ENCODE measurements at regions not wholly inside any gene's neighbourhood (a gene's known extent, or its start where the extent isn't known, plus 50 kb on each side); places are given as distances from the start of the nearest gene placed in this dataset.

DNA sequence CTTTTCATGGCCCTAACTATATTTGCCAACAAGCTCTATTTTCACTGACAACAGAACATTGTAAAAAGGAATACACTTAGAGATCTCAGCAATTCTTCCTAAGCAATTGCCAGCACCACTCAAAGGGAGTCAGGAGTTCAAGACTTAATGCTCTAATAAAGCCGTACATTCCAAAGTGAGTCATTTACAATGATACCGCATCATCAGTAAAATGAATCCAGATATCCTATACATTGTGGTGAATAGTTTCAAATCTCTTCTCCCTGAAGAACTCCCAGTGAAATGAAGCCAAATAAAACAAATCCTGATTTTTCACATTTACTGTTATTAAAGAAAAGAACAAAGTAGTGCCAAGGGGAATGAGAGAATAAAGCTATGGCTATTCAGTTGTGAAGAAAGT, 2898.7 kb upstream of the PCDH20 start:
- DNase-seq (ENCODE audit: low read depth in 4 of 4, low spot score in 3 of 4): no peak

DNA sequence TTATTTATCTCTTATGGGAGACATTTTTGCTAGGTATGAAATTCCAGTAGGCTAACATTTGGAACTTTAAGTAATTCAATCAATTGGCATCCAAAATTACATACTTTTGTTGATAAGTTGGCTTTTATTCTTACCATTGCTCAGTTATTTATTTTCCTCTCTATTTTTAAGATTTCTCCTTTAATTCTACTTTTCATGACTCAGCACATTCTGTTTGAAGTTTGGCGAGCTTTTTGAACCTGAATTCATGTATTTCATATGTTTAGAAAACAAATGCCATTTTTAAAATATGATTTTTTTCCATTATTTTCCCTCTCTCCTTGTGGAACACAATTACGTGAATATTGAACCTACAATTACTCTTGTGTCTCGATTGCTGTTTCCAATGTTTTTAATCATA, 2896.3 kb upstream of the PCDH20 start:
- no peak for DNase-seq (ENCODE audit: low read depth in 4 of 4, low spot score in 3 of 4)

DNA sequence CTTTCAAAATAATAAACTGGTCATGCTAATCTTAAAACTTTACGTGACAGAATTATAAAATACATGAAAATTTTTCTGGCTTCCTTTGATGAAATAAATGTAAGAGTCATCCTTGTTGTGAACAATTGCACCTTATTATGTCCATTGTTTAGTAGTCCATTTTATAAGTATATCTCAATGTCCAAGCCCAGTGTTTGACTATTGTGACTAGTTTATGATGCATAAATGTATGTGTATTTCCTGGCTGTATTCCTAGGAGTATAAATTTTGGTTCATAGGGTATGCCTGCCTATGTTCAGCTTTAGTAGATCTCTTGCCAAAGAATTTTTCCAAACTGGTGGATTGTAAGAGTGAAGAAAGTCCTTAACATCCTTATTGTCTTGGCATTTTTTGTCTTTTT, 2895.5 kb upstream of the PCDH20 start:
- no peak for DNase-seq (ENCODE audit: low read depth in 4 of 4, low spot score in 3 of 4)

DNA sequence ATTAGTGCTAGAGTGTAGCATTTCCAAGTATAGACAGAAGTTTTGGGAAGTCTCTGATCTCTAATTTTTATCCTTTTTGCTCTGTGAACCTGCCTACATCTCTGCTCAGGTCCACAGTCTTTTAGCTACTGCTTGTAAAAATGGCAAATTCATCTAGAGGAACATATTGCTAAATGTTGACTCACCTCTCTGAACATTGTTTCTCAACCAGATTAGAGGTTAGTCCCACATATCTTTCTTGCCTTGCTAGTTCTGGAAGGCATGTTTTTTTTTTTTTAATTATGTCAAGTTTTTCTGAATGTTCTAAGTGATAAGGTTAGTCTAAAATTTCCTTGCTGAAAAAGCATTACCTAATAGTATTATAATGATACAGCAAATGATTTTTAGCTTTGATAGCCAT, 2889.6 kb upstream of the PCDH20 start:
- DNase-seq (ENCODE audit: low read depth in 4 of 4, low spot score in 3 of 4): no peak

DNA sequence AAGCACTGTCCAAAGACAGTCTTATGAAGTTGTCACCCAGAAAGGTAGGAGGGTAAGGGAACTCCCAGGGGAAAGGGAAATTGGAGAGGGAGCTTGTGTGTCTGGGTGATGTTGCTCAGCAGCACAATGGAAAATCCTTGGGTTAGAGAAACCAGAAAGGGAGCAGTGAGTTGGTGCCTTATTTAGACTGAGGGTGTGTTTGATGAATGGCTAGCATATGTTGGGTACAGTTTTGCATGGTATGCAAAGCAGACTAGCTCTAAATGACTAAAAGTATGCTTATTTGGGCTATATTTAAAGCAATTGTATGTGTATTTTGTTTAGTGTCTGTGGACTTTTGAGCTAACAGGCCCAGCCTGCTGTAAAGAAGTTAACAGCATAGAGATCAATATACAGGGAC, 2884.6 kb upstream of the PCDH20 start:
- no peak for DNase-seq (ENCODE audit: low read depth in 4 of 4, low spot score in 3 of 4)

DNA sequence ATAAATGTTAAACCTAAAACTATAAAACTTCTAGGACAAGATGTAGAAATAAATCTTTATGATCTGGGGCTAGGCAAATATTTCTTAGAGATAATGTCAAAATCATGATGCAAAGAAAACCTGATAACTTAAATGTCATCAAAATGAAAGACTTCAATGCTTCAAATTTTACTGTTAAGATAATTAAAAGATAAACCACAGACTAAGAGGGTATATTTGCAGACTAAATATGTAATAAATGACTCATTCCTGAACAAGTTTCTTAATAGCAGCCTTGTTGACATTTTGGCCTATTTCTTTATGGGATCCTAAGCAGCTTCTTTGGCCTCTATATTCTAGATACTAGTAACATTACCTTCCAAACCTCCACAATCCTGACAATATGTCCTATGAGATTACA, 2878.3 kb upstream of the PCDH20 start:
- no peak for DNase-seq (ENCODE audit: low read depth in 4 of 4, low spot score in 3 of 4)

DNA sequence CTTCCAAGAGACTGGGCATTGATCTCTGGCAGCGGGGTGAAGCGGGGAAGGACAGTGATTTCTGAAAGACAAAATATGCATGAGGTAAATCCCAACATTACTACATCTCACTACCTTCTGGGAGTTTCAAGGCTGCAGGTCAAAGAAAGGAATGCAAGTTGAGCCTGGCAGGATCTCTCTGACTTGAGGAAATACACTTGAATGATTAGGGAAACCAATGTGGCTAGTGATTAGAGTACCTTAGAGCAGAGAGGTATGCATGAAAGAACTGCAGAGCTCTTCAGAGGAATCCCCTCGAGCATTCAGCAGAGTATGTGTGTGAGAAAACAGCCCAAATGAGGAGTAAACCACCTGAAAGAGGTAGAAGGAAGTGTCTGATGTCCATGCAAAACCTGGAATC, 2874.1 kb upstream of the PCDH20 start:
- no peak for DNase-seq (ENCODE audit: low read depth in 4 of 4, low spot score in 3 of 4)

DNA sequence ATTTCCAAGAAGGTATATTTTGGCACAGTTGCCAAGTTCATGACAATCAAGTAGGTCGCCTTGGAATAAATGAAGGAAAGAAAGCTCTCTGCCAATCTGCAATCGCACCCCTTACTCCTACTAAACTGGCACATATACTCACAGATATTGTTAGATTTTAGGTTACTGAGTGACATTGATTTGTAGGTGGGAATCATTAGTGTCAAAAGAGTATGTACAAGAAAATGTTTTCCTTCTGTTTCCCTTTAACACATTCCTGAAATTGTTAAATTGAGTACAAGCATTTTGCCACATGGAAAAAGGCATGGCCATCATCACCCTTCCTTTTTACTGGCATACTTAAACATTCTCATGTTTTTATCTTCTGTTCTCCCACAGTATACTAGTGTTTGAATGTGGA, 2868.3 kb upstream of the PCDH20 start:
- DNase-seq (ENCODE audit: low read depth in 4 of 4, low spot score in 3 of 4): no peak

DNA sequence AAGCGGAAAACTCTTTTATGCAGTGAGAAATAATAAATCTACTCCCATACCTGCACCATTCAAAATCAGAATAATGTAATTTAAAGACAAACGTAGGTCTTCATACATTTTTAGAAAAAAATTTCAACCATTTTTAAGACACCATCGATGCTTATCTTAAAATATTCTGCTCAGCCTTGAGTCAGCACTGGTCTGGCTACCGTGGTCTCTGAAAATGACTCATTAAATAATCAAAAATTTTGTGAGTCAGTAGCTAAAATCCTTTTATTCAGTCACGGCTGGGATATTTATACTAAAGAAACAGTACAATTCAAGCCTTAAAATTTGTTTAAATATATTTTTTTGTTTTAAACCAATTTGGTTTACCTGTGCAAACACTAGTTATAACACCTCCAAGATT, 2862.8 kb upstream of the PCDH20 start:
- DNase-seq (ENCODE audit: low read depth in 4 of 4, low spot score in 3 of 4): no peak

DNA sequence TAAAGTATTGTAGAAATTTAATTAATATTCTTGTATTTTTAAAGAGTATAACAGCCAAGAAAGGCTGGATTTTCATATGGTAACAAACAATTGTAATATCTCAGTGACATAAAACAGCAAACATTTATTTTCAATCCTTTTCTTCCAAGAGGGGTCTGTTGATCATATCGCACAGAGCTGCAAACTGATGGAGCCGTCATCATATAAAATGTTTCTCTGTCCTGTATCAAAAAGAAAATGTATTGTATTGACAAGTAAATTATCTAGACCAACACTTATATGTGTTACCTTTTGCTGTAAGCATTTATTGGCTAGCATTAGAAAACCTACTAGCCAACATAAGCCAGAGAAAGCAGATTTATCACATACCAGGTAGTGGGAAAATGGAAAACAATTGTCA, 2861.4 kb upstream of the PCDH20 start:
- no peak for DNase-seq (ENCODE audit: low read depth in 4 of 4, low spot score in 3 of 4)

DNA sequence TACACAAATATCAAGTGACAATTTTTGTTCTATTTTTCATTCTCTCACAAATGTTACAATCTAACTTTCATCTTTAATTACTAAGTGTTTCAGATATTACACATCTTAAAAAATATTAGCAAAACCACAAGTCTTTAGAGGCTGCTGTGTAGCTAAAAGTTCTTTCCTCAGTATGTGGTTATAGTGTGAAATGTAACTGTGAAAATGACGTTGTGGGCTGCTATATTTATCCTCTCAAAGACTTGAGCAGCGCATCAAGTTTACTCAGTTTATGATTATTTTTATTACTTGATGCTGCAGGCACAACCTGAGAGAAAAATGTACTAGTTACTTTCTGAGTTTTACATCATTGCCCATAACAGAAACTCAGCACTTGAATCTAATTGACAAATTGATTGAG, 2860.6 kb upstream of the PCDH20 start:
- DNase-seq (ENCODE audit: low read depth in 4 of 4, low spot score in 3 of 4): no peak

DNA sequence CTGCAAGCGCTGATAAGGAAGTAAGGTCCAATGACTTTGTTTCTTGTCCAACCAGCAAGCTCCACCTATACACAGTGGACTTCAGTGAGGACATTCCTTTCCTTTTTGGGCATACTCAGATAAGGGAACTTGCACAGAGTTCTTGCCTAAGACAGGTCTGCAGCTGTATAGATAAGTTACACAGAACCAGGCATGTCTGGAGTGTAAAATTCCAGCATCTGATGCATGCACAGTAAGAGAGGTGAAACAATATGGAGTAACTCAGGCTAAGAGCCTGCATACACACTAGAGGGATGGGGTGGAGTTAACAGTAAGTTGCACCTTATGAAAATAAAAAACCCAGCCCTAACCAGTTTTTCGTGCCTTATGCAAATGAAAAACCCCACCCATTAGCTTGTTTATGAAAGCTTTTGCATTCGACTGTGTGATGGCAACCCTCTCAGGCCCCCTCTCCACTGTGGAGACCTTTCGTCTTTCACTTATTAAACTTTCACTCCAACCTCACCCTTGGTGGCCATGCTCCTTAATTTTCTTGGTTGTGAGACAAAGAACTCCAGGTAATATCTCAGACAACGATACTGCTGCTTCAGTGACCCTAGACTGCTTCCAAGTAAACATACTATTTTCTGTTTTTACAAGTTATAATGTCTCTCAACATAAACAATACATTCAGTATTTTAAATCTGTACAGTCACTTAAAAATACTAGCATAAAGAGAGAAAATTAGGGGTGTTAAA, 2859.0 kb upstream of the PCDH20 start:
- DNase-seq (ENCODE audit: low read depth in 4 of 4, low spot score in 3 of 4): no peak

DNA sequence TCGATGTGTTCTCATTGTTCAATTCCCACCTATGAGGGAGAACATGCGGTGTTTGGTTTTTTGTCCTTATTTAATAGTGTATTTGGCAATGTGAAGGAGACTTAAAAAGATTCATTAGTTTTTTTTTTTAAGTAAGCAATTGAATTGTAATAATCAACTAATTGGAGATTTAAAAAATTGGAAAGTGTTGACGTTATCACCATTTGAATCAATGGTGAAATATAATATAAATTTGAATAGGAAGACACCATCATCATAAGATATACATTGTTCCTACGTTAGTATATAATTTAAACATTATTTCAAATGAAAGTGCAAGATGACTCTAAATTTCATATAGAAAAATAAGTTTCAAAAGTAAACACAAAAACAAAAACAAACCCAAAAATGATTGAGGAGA, 2858.1 kb upstream of the PCDH20 start:
- DNase-seq (ENCODE audit: low read depth in 4 of 4, low spot score in 3 of 4): no peak

DNA sequence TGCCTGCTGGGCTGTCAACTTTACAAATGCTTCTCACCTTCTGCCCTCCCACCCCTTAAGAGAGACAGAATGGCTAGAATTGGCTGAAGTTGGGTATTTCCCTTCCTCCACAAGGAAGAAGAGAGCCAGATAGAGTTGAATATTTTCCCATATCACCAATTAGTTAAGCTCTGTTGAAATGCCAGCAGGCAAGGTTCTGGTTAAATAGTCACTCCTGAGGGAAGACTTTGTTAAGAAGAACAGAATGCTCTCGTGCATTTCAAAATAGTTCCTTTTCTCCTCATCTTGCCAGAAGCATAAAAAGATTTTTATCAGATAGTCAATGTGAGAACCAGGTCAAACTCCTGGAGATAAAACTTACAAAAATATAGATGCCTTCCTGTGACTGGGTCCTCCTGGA, 2857.0 kb upstream of the PCDH20 start:
- DNase-seq (ENCODE audit: low read depth in 4 of 4, low spot score in 3 of 4): no peak

DNA sequence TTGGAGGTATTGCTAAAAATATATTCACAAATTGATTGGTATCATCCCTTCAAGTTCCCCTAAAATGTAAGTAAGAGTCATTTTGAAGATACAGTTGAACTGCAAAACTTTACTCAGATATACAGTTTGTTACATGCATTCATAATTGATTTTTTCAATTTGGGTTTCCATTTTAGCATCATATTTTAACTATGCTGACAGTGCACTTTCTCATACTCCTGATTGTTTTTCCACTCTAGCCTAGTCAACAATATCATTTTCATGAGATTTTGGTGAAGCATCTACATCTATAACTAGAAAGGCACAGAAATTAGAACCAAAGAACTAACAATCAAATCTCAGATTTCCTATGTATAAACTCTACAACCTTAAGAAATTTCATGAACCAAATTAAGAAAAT, 2850.4 kb upstream of the PCDH20 start:
- DNase-seq (ENCODE audit: low read depth in 4 of 4, low spot score in 3 of 4): no peak

DNA sequence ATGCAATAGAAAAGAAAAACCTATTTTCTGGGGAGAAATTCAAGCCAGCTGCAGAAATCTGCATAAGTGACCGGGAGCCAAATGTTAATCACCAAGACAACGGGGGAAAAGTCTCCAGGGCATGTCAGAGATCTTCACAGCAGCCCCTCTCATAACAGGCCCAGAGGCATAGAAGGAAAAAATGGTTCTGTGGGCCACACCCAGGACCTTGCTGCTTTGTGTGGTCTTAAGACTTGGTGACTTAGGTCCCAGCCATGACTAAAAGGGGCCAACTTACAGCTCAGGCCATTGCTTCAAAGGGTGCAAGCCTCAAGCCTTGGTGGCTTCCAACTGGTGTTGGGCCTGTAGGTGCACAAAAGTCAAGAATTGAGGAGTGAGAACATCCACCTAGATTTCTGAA, 2847.6 kb upstream of the PCDH20 start:
- DNase-seq (ENCODE audit: low read depth in 4 of 4, low spot score in 3 of 4): no peak

DNA sequence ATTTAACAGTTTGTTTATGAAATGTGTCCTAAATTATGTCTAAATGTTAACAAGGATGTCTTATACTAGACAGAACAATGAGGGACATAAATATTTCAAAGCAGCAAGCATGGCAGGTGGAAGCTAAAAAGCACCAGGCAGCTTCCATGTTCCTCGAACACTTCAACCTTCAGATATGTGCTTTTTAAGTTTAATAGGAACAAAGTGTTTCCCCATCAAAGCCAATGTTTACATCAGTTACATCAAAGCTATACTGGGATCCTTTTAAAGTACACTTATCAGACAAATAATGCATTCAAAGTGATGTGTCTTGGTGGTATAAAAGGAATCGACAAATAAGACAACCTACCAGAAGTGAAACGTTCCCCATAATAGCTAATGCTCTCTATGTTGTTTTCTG, 2841.1 kb upstream of the PCDH20 start:
- DNase-seq (ENCODE audit: low read depth in 4 of 4, low spot score in 3 of 4): no peak

DNA sequence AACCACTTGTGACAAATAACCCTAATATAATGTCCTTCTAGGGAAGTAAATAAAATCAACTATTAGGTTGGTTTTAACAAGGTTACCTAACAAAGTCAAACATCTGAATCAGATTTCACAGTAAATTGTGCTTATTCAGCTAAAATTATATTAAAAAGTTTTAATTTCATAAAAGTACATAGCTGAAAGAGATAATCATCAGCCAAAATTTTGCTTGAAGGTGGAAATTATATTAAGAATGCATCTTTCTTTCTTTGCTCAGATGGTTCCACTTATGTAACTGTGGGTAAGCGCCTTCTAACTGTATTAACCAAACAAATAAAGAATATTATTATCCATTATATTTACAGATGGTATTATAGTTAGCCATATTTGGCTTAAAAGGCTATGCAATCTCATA, 2840.3 kb upstream of the PCDH20 start:
- DNase-seq (ENCODE audit: low read depth in 4 of 4, low spot score in 3 of 4): no peak

DNA sequence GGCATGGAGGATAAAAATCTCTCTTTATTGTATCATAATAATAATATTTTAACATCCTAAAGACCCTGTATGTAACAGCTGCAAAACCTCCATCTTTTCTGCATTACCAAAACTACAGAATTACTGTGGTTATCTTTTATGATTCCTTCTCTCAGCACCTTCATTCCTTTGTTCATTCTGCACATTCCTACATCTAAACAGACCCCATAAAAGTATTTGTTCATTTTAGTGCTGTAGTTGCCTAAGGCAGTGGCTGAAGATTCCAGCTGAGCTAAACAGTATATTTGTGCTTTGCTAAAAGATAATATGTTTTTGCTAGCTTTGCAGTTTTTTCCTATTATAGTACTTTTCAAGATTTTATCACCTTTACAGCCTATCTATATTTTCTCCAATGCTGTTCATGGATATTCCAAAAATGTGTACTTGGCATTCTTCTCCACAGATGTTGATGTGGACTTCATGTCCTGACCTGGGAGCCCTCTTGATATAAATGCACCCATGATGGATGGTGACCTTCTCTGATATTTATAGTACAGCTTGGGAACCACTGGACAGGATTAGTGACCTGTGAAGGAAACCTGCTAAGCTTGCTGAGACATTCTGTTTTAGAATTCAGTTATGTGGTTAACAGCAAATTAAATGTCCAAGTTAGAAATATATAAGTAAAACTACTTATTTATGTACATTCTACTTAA, 2832.9 kb upstream of the PCDH20 start:
- no peak for DNase-seq (ENCODE audit: low read depth in 4 of 4, low spot score in 3 of 4)

DNA sequence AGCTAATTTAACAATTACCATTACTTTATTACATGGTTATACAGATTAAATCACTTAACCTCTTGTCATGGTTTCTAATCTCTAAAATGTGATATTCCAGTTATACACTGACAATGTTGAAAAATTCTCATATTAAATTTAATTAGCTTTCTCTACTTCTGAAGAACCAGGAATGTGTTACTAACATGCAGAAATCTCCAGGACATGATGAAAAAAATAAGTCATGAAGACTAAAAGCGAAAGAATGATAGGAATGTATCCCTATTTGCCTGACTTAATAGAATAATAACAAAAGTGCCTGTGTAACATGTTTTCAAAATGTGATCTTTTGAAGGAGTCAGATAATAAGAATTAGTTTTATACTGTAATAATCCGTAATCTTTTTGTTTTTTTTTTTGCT, 2823.7 kb upstream of the PCDH20 start:
- no peak for DNase-seq (ENCODE audit: low read depth in 4 of 4, low spot score in 3 of 4)

DNA sequence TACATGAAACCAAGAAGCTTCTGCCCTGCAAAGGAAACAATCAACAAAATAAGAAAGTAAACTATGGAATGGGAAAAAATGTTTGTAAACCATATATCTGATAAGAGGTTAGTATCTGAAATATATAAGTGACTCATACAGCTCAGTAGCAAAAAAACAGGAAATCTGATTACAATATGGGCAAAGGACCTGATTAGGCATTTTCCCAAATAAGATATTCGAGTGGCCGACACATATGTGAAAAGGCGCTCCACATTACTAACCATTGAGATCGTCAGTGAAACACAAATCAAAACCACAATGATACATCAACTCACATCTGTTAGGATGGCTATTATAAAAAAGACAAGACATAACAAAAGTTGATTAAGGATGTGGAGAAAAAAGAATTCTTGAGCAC, 2818.6 kb upstream of the PCDH20 start:
- no peak for DNase-seq (ENCODE audit: low read depth in 4 of 4, low spot score in 3 of 4)

DNA sequence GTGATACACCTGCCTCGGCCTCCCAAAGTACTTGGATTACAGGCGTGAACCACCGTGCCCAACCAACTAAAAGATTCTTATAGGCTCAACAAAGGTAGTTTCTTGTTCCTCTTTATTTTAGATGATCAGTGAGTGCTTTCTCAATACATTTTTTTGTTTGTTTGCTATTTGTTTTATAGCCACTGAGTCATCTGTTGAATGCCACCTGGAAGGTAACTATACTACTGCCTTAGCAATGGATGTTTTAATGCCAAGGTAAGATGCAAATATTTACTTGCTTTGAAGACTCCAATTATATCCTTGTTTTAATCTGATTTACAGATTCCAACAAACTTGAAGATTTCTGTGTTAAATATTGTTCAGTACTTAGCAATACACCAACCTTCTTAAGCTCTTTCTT, 2807.4 kb upstream of the PCDH20 start:
- DNase-seq (ENCODE audit: low read depth in 4 of 4, low spot score in 3 of 4): no peak

All from right renal pelvis (tissue), 4 donors.